ENCODE measurements at regions not wholly inside any gene's neighbourhood (a gene's known extent, or its start where the extent isn't known, plus 50 kb on each side); places are given as distances from the start of the nearest gene placed in this dataset.
"Not testable (repeated sequence)": the region's sequence is repeated elsewhere in the genome, so short reads cannot be mapped to it uniquely, and the experiment has no call there.

GRCh38 chr12:82593143-82593542, 93.6 kb upstream of the TMTC2 start:
- Histone ChIP-seq H3K27ac (no peak overlapping the region), H3K36me3 (no peaks in the 10 kb centered on the region), H3K4me1 (no peaks in the 10 kb centered on the region), H3K27me3 (no peaks in the 10 kb centered on the region), H3K9me3 (no peaks in the 10 kb centered on the region), H3K4me3 (no peak overlapping the region)
- DNase-seq: no peak
- TF ChIP-seq CTCF (IDR thresholded peaks at IDR 0.05) (no peak), POLR2A (IDR thresholded peaks at IDR 0.05) (no peak)

- Histone ChIP-seq H3K4me1 (no peaks in the 10 kb centered on the region), H3K36me3 (no peaks in the 10 kb centered on the region), H3K27ac (no peak overlapping the region), H3K27me3 (no peaks in the 10 kb centered on the region), H3K9me3 (no peaks in the 10 kb centered on the region), H3K4me3 (no peak overlapping the region)
- DNase-seq: no peak
- TF ChIP-seq POLR2A (IDR thresholded peaks at IDR 0.05): no peak
- no peak for TF ChIP-seq CTCF (IDR thresholded peaks at IDR 0.05)
Observed at GRCh38 chr12:82593901-82594396, 92.8 kb upstream of the TMTC2 start.

- Histone ChIP-seq H3K4me3 (no peak overlapping the region), H3K27ac (no peak overlapping the region), H3K27me3 (no peaks in the 10 kb centered on the region), H3K4me1 (no peaks in the 10 kb centered on the region), H3K36me3 (no peaks in the 10 kb centered on the region), H3K9me3 (no peaks in the 10 kb centered on the region)
- no peak for TF ChIP-seq CTCF (IDR thresholded peaks at IDR 0.05)
- TF ChIP-seq POLR2A (IDR thresholded peaks at IDR 0.05): no peak
- no peak for DNase-seq
Observed at GRCh38 chr12:82595941-82596340, 90.8 kb upstream of the TMTC2 start.

GRCh38 chr12:82596483-82596882, 90.2 kb upstream of the TMTC2 start:
- DNase-seq: no peak
- H3K36me3 ChIP-seq: no peaks in the 10 kb centered on the region
- no peak overlapping the region for H3K4me3 ChIP-seq
- no peaks in the 10 kb centered on the region for H3K9me3 ChIP-seq
- TF ChIP-seq POLR2A (IDR thresholded peaks at IDR 0.05) (no peak), CTCF (IDR thresholded peaks at IDR 0.05) (no peak)
- no peaks in the 10 kb centered on the region for H3K4me1 ChIP-seq
- H3K27me3 ChIP-seq: no peaks in the 10 kb centered on the region
- no peak overlapping the region for H3K27ac ChIP-seq

- H3K27ac ChIP-seq: no peak overlapping the region
- no peaks in the 10 kb centered on the region for H3K4me1 ChIP-seq
- H3K4me3 ChIP-seq: no peak overlapping the region
- TF ChIP-seq POLR2A (IDR thresholded peaks at IDR 0.05) (no peak), CTCF (IDR thresholded peaks at IDR 0.05) (no peak)
- no peaks in the 10 kb centered on the region for H3K36me3 ChIP-seq
- no peaks in the 10 kb centered on the region for H3K9me3 ChIP-seq
- DNase-seq: no peak
- no peaks in the 10 kb centered on the region for H3K27me3 ChIP-seq
Observed at GRCh38 chr12:82600379-82600778, 86.3 kb upstream of the TMTC2 start.

- not testable (repeated sequence) for H3K36me3 ChIP-seq, DNase-seq
Observed at GRCh38 chr12:82603647-82604046, 83.1 kb upstream of the TMTC2 start.

More at GRCh38 chr12:82603647-82604046, 83.1 kb upstream of the TMTC2 start:
- not testable (repeated sequence) for H3K4me1 ChIP-seq, H3K27ac ChIP-seq, H3K27me3 ChIP-seq, H3K4me3 ChIP-seq, H3K9me3 ChIP-seq
